HPDE6-E6E7 (cell line): ENCODE measurements at regions not wholly inside any gene's neighbourhood (a gene's known extent, or its start where the extent isn't known, plus 50 kb on each side); places are given as distances from the start of the nearest gene placed in this dataset.

Experiments
- DNase-seq: peaks from one replicate; pipeline ENCODE4 v3.0.0; 2011; ENCODE audit warnings: missing footprints; ENCODE audit errors: extremely low spot score

GRCh38 chr3:117657278-117657677, 947.7 kb downstream of the TUSC7 start:
- no peak for DNase-seq

GRCh38 chr3:117660941-117661817, 951.6 kb downstream of the TUSC7 start:
- DNase-seq: no peak

- DNase-seq: no peak
Measured at GRCh38 chr3:117661818-117662095, 952.2 kb downstream of the TUSC7 start.

GRCh38 chr3:117665296-117665695, 955.7 kb downstream of the TUSC7 start:
- no peak for DNase-seq

GRCh38 chr3:117666325-117666724, 956.7 kb downstream of the TUSC7 start:
- DNase-seq: no peak

- DNase-seq: no peak
Measured at GRCh38 chr3:117666812-117667211, 957.2 kb downstream of the TUSC7 start.

GRCh38 chr3:117669774-117670173, 960.2 kb downstream of the TUSC7 start:
- DNase-seq: no peak

- DNase-seq: no peak
Measured at GRCh38 chr3:117671722-117672318, 962.2 kb downstream of the TUSC7 start.

GRCh38 chr3:117674321-117674720, 964.7 kb downstream of the TUSC7 start:
- no peak for DNase-seq

GRCh38 chr3:117681619-117682018, 972.0 kb downstream of the TUSC7 start:
- no peak for DNase-seq

- DNase-seq: no peak
Measured at GRCh38 chr3:117687096-117687495, 977.5 kb downstream of the TUSC7 start.

GRCh38 chr3:117688583-117688982, 979.0 kb downstream of the TUSC7 start:
- DNase-seq: no peak

GRCh38 chr3:117691526-117691925, 981.9 kb downstream of the TUSC7 start:
- no peak for DNase-seq

- no peak for DNase-seq
Measured at GRCh38 chr3:117692416-117692995, 982.9 kb downstream of the TUSC7 start.

GRCh38 chr3:117695321-117695720, 985.7 kb downstream of the TUSC7 start:
- DNase-seq: no peak

GRCh38 chr3:117695871-117696645, 986.5 kb downstream of the TUSC7 start:
- DNase-seq: no peak

GRCh38 chr3:117696851-117697407, 987.4 kb downstream of the TUSC7 start:
- DNase-seq: no peak

- DNase-seq: no peak
Measured at GRCh38 chr3:117699058-117699457, 989.5 kb downstream of the TUSC7 start.

- no peak for DNase-seq
Measured at GRCh38 chr3:117700573-117701360, 991.2 kb downstream of the TUSC7 start.

GRCh38 chr3:117705011-117705410, 995.4 kb downstream of the TUSC7 start:
- no peak for DNase-seq

GRCh38 chr3:117706037-117706436, 996.5 kb downstream of the TUSC7 start:
- DNase-seq: no peak
